ENCODE measurements at regions not wholly inside any gene's neighbourhood (a gene's known extent, or its start where the extent isn't known, plus 50 kb on each side); places are given as distances from the start of the nearest gene placed in this dataset.
"Not testable (repeated sequence)": the region's sequence is repeated elsewhere in the genome, so short reads cannot be mapped to it uniquely, and the experiment has no call there.

DNA sequence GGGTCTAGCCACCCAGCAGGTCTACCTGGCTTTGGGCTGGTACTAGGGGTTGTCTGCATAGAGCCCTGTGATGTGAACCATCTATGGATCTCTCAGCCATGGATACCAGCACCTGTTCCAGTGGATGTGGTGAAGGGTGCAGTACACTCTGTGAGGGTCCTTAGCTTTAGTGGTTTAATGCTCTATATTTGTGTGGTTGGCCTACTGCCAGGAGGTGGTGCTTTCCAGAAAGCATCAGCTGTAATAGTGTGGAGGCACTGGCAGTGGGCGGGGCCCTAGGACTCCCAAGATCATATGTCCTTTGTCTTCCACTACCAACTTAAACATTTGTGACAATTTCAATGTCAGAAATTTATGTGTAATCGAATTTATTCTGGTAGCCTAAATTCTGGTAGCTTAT, 1065.1 kb downstream of the RPIA start:
- TF ChIP-seq, protein P1, sequence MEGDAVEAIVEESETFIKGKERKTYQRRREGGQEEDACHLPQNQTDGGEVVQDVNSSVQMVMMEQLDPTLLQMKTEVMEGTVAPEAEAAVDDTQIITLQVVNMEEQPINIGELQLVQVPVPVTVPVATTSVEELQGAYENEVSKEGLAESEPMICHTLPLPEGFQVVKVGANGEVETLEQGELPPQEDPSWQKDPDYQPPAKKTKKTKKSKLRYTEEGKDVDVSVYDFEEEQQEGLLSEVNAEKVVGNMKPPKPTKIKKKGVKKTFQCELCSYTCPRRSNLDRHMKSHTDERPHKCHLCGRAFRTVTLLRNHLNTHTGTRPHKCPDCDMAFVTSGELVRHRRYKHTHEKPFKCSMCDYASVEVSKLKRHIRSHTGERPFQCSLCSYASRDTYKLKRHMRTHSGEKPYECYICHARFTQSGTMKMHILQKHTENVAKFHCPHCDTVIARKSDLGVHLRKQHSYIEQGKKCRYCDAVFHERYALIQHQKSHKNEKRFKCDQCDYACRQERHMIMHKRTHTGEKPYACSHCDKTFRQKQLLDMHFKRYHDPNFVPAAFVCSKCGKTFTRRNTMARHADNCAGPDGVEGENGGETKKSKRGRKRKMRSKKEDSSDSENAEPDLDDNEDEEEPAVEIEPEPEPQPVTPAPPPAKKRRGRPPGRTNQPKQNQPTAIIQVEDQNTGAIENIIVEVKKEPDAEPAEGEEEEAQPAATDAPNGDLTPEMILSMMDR (IDR thresholded peaks at IDR 0.05): not testable (repeated sequence)
- TF ChIP-seq POLR2A, EP300 (IDR thresholded peaks at IDR 0.05): not testable (repeated sequence)

Measured in tibial nerve (tissue), 4 donors.